ENCODE measurements at regions not wholly inside any gene's neighbourhood (a gene's known extent, or its start where the extent isn't known, plus 50 kb on each side); places are given as distances from the start of the nearest gene placed in this dataset.

- FAIRE-seq: no peak
Observed at GRCh38 chr9:81387360-81388106, 301.8 kb downstream of the TLE1 start.

GRCh38 chr9:81384911-81385310 is 304.4 kb downstream of the TLE1 start:
- FAIRE-seq: no peak

- FAIRE-seq: no peak
Observed at GRCh38 chr9:81382281-81382680, 307.1 kb downstream of the TLE1 start.

GRCh38 chr9:81381694-81382093 is 307.7 kb downstream of the TLE1 start:
- no peak for FAIRE-seq

- no peak for FAIRE-seq
Observed at GRCh38 chr9:81380504-81381359, 308.6 kb downstream of the TLE1 start.

GRCh38 chr9:81379655-81380054 is 309.7 kb downstream of the TLE1 start:
- FAIRE-seq: no peak

GRCh38 chr9:81377921-81378320 is 311.4 kb downstream of the TLE1 start:
- FAIRE-seq: no peak

- FAIRE-seq: no peak
Observed at GRCh38 chr9:81377320-81377719, 312.0 kb downstream of the TLE1 start.

- no peak for FAIRE-seq
Observed at GRCh38 chr9:81375187-81376100, 313.9 kb downstream of the TLE1 start.

- FAIRE-seq: no peak
Observed at GRCh38 chr9:81374459-81375186, 314.7 kb downstream of the TLE1 start.

GRCh38 chr9:81373294-81373693 is 316.1 kb downstream of the TLE1 start:
- no peak for FAIRE-seq

GRCh38 chr9:81372628-81373191 is 316.6 kb downstream of the TLE1 start:
- no peak for FAIRE-seq

GRCh38 chr9:81371824-81372223 is 317.5 kb downstream of the TLE1 start:
- no peak for FAIRE-seq

GRCh38 chr9:81370650-81371049 is 318.7 kb downstream of the TLE1 start:
- no peak for FAIRE-seq

GRCh38 chr9:81370096-81370495 is 319.3 kb downstream of the TLE1 start:
- FAIRE-seq: no peak

- FAIRE-seq: no peak
Observed at GRCh38 chr9:81369121-81369520, 320.2 kb downstream of the TLE1 start.

- no peak for FAIRE-seq
Observed at GRCh38 chr9:81363916-81364480, 325.3 kb downstream of the TLE1 start.

- FAIRE-seq: no peak
Observed at GRCh38 chr9:81361296-81361695, 328.1 kb downstream of the TLE1 start.

GRCh38 chr9:81351166-81351565 is 338.2 kb downstream of the TLE1 start:
- FAIRE-seq: no peak

GRCh38 chr9:81344366-81344765 is 345.0 kb downstream of the TLE1 start:
- no peak for FAIRE-seq

GRCh38 chr9:81335879-81336421 is 353.4 kb downstream of the TLE1 start:
- no peak for FAIRE-seq

Data from A204.1 (cell line).